IPS-18c (cell line): ENCODE measurements at regions not wholly inside any gene's neighbourhood (a gene's known extent, or its start where the extent isn't known, plus 50 kb on each side); places are given as distances from the start of the nearest gene placed in this dataset.
"Not testable (repeated sequence)": the region's sequence is repeated elsewhere in the genome, so short reads cannot be mapped to it uniquely, and the experiment has no call there.

Experiments
- H3K4me3 ChIP-seq: 2 replicates; pipeline ENCODE4 v1.7.0; 2013; ENCODE audit warnings: low read depth, mild to moderate bottlenecking, low read length, moderate library complexity; ENCODE audit not compliant: insufficient read depth
- H3K9me3 ChIP-seq: one replicate; pipeline ENCODE4 v1.6.1; 2013; ENCODE audit warnings: mild to moderate bottlenecking, low read length, moderate library complexity; ENCODE audit not compliant: control insufficient read depth, insufficient read depth

GRCh38 chr21:43287795-43288755 is 119.3 kb downstream of the CRYAA start:
- no peak overlapping the region for H3K4me3 ChIP-seq
- no peaks in the 10 kb centered on the region for H3K9me3 ChIP-seq

- no peak overlapping the region for H3K4me3 ChIP-seq
- no peaks in the 10 kb centered on the region for H3K9me3 ChIP-seq
These were observed 118.4 kb downstream of the CRYAA start for GRCh38 chr21:43287111-43287760.

- Histone ChIP-seq H3K9me3 (no peaks in the 10 kb centered on the region), H3K4me3 (no peak overlapping the region; the same call in 1 of the 2 replicates)
These were observed 117.4 kb downstream of the CRYAA start for GRCh38 chr21:43286196-43286595.

- no peaks in the 10 kb centered on the region for H3K9me3 ChIP-seq
- no peak overlapping the region for H3K4me3 ChIP-seq
These were observed 115.9 kb downstream of the CRYAA start for GRCh38 chr21:43284700-43285099.

- no peaks in the 10 kb centered on the region for H3K9me3 ChIP-seq
These were observed 115.4 kb downstream of the CRYAA start for GRCh38 chr21:43284238-43284637.

GRCh38 chr21:43283925-43284221 is 115.1 kb downstream of the CRYAA start:
- not testable (repeated sequence) for H3K9me3 ChIP-seq, H3K4me3 ChIP-seq

More at GRCh38 chr21:43284238-43284637, 115.4 kb downstream of the CRYAA start:
- H3K4me3 ChIP-seq = no peak overlapping the region

- Histone ChIP-seq H3K4me3 (no peak overlapping the region), H3K9me3 (no peaks in the 10 kb centered on the region)
These were observed 114.5 kb downstream of the CRYAA start for GRCh38 chr21:43283136-43283924.

GRCh38 chr21:43282358-43283120 is 113.7 kb downstream of the CRYAA start:
- no peaks in the 10 kb centered on the region for H3K9me3 ChIP-seq
- no peak overlapping the region for H3K4me3 ChIP-seq

- no peaks in the 10 kb centered on the region for H3K9me3 ChIP-seq
- no peak overlapping the region for H3K4me3 ChIP-seq
These were observed 113.0 kb downstream of the CRYAA start for GRCh38 chr21:43281661-43282357.

- no peak overlapping the region for H3K4me3 ChIP-seq
- H3K9me3 ChIP-seq = no peaks in the 10 kb centered on the region
These were observed 112.3 kb downstream of the CRYAA start for GRCh38 chr21:43280949-43281633.

- no peaks in the 10 kb centered on the region for H3K9me3 ChIP-seq
These were observed 110.7 kb downstream of the CRYAA start for GRCh38 chr21:43279578-43279894.

GRCh38 chr21:43278766-43279577 is 110.2 kb downstream of the CRYAA start:
- Histone ChIP-seq H3K4me3 (no peak overlapping the region), H3K9me3 (no peaks in the 10 kb centered on the region)

More at GRCh38 chr21:43279578-43279894, 110.7 kb downstream of the CRYAA start:
- H3K4me3 ChIP-seq = no peak overlapping the region

- H3K9me3 ChIP-seq = no peaks in the 10 kb centered on the region
- H3K4me3 ChIP-seq = no peak overlapping the region
These were observed 109.6 kb downstream of the CRYAA start for GRCh38 chr21:43278359-43278758.

GRCh38 chr21:43277481-43278351 is 108.9 kb downstream of the CRYAA start:
- no peaks in the 10 kb centered on the region for H3K9me3 ChIP-seq
- no peak overlapping the region for H3K4me3 ChIP-seq

- Histone ChIP-seq H3K4me3 (no peak overlapping the region), H3K9me3 (no peaks in the 10 kb centered on the region)
These were observed 108.0 kb downstream of the CRYAA start for GRCh38 chr21:43276811-43277210.
